Uterus (tissue), 2 donors: ENCODE measurements at regions not wholly inside any gene's neighbourhood (a gene's known extent, or its start where the extent isn't known, plus 50 kb on each side); places are given as distances from the start of the nearest gene placed in this dataset.

ENCODE experiments used
- CTCF ChIP-seq, 4 experiments: fragments of 200-600 bp in 2 of 4; fragments of 450-650 bp in 2 of 4; sonication (generic) in 2 of 4; IDR thresholded peaks; one replicate each; pipeline ENCODE4 v1.5.1; 2016 to 2019; ENCODE audit warnings: antibody characterized with exemption in 4 of 4, mild to moderate bottlenecking in 2 of 4, moderate library complexity in 1 of 4
- POLR2A ChIP-seq, 2 donors: fragments of 450-650 bp; IDR thresholded peaks; one replicate each; pipeline ENCODE4 v1.6.1; 2016; ENCODE audit warnings: antibody characterized with exemption in 2 of 2, mild to moderate bottlenecking in 1 of 2, moderate library complexity in 1 of 2

- TF ChIP-seq CTCF (IDR thresholded peaks at IDR 0.05) (no peak), POLR2A (IDR thresholded peaks at IDR 0.05) (no peak)
Measured at GRCh38 chr12:98423963-98424362, 91.4 kb upstream of the TMPO start.
